ENCODE measurements at regions not wholly inside any gene's neighbourhood (a gene's known extent, or its start where the extent isn't known, plus 50 kb on each side); places are given as distances from the start of the nearest gene placed in this dataset.
"Not testable (repeated sequence)": the region's sequence is repeated elsewhere in the genome, so short reads cannot be mapped to it uniquely, and the experiment has no call there.

DNA sequence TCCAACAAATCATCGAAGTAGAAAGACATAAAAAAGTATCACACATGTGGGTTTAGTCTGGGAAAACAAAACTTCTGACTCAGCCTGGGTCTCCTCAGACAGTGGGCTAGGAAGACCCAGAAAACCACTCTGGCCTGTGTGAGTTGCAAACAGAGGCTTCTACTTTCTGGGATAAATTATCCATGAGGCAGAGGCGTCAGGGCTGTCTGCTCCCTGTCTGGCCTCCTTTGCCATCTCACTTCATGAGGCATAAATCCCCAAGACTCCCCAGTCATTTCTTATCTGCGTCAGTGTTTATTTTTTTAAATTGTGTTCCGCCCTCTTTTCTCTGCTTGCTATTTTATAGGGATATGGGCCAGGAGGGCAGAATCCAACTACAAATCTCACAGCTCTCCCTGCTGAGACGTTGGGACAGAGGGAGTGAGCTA, 80.6 kb upstream of the TRABD2B start:
- Mint-ChIP-seq H3K27me3 (peaks cover 2 to 17% (median 10%) of the 10 kb centered on the region in 5 donors), H3K4me3 (no peak overlapping the region), H3K4me1 (no peaks in the 10 kb centered on the region), H3K9me3 (no peaks in the 10 kb centered on the region), H3K27ac (no peak overlapping the region), H3K36me3 (no peaks in the 10 kb centered on the region)
- POLR2A ChIA-PET, result no interaction called here
- ATAC-seq (no peak), DNase-seq (no peak)

DNA sequence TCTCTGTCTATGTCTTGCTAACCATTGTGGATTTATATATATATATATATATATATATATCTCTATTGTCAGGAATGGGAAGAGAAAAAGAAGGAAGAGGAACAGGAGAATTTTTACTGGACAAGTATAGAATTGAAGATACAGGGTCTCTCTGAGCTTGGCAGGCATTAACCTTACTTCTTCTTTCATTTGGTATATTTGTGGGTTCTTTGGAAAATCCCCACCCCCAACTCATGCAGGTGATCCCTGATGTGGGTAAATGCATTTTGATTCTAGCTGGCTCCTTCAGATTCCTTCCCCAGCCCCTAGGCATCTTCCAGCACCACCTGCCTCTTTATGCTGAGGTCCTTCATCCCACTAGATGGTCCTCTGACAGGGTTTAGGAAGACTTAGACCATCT, 78.8 kb upstream of the TRABD2B start:
- DNase-seq (no peak), ATAC-seq (no peak)
- H3K27me3 Mint-ChIP-seq, result peaks cover 2 to 26% (median 12%) of the 10 kb centered on the region in 5 donors
- H3K36me3 Mint-ChIP-seq, result no peaks in the 10 kb centered on the region
- H3K4me3 Mint-ChIP-seq, result no peak overlapping the region
- no peaks in the 10 kb centered on the region for H3K4me1 Mint-ChIP-seq
- H3K27ac Mint-ChIP-seq, result no peak overlapping the region
- H3K9me3 Mint-ChIP-seq, result no peaks in the 10 kb centered on the region
- POLR2A ChIA-PET, result no interaction called here

DNA sequence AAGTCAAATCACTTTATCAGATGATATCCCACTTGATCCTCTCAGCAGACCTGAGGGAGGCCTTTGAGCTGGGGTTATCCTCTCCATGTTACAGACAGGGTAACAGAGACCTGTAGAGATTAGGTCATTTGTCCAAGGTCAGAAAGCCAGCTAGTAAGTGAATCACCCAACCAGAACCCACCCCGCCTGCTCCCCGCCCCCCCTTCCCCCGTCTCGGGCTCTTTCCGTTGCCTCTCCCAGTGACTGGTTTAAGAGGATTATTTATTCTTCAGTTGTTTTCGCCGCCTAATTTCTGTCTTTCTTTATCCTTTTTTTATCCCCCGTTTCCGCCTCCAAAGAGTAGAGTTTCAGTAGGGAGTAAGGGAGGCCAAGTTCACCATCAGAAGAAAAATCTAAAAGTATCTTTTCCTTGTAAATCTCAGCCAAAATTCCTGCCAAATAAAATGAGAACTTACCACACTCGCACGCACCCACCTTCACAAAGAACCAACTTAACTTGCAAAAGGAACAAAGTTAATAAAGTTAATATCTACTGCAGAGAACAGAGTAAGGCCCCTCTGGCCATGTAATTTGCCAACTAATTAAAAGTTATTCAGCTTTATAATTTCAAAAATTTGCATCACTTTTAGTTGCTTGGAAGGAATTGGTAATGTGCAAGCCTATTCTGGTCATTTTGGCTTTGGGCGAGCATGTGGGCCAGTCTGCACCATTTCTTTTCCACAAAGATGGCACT, 76.8 kb upstream of the TRABD2B start:
- Mint-ChIP-seq H3K4me3 (no peak overlapping the region), H3K9me3 (no peaks in the 10 kb centered on the region), H3K36me3 (no peaks in the 10 kb centered on the region), H3K27ac (no peak overlapping the region), H3K27me3 (peaks cover 2 to 37% (median 12%) of the 10 kb centered on the region in 5 donors), H3K4me1 (no peaks in the 10 kb centered on the region)
- no peak for DNase-seq
- POLR2A ChIA-PET, result no interaction called here
- no peak for ATAC-seq

DNA sequence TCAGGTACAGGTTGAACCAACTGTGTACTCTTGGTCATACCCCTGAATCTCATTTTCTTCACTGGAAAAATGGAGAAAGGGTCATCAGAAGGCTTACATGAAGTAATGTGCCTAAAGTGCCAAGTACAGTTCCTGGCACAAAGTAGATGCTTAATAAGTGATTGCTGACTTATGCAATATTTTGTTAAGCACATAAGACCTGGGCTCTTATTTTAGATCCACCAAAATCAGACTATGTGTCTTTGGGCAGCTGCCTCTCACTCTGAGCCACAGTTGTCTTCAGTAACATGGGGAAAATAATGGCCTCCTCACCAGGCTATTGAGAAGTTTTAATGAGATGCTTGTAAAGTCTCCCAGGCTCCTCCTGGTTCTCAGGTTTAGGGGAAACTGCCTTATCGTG, 74.3 kb upstream of the TRABD2B start:
- Mint-ChIP-seq H3K4me1 (no peaks in the 10 kb centered on the region), H3K36me3 (no peaks in the 10 kb centered on the region), H3K9me3 (no peaks in the 10 kb centered on the region), H3K4me3 (no peak overlapping the region), H3K27ac (no peak overlapping the region), H3K27me3 (peaks cover 0 to 29% (median 5%) of the 10 kb centered on the region in 5 donors)
- no peak for DNase-seq
- POLR2A ChIA-PET, result no interaction called here
- no peak for ATAC-seq

DNA sequence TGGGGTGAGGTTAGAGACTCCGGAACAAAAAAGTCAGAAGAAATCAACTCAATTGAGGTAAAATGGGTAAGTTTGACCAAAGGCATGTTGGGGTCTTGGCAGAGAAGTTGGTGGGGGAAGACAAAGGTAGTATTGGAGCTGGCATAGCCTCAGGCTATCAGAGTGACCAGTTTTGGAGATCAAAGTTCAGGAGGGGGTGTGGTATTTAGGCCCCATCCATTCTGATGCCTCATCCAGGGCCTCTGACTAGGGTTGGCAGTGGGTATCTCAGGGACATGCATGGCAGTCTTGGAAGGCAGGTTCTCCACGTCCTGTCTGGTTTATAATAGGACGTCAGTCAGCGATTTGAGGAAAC, 73.2 kb upstream of the TRABD2B start:
- no peak for DNase-seq
- Mint-ChIP-seq H3K27ac (no peak overlapping the region), H3K27me3 (peaks cover 0 to 24% (median 4%) of the 10 kb centered on the region in 5 donors), H3K4me3 (no peak overlapping the region), H3K36me3 (no peaks in the 10 kb centered on the region), H3K4me1 (no peaks in the 10 kb centered on the region), H3K9me3 (no peaks in the 10 kb centered on the region)
- ATAC-seq, result no peak
- POLR2A ChIA-PET, result no interaction called here

DNA sequence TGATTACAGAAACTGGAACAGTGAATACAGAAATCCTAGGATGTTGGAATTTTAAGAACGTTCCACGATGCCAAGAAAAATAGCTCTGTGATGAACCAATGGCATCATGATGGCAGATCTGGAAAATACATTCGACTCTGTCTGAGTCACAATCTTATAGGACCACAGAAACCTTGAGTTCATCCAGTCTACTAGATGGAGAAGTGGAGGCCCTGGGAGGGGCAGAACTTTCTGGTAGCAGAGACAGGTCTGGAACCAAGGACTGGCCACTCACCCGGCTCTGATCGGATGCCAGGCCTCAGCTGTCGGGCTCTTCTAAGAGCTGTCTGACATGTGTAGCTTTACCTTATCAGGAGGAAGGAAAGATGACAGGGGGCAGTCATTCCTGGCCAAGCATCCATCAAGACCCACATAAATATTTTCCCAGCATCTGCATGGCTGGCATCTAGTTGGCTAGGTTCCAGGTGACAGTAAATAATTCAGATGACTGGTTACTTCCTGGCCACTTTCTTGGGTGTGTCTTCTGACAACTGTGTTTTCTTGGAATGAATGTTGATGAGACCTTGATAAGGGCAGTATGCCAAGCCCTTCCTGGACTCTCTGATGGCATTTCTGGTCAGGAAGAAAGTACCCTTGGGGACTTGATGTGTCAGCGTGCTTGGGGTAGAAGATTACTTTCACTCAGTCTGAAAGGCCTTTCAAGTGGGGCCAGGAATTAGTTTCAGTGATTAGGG, 72.6 kb upstream of the TRABD2B start:
- DNase-seq (no peak), ATAC-seq (no peak)
- Mint-ChIP-seq H3K27me3 (peaks cover 0 to 24% (median 1%) of the 10 kb centered on the region in 5 donors), H3K4me3 (no peak overlapping the region), H3K4me1 (no peaks in the 10 kb centered on the region), H3K27ac (no peak overlapping the region), H3K9me3 (no peaks in the 10 kb centered on the region), H3K36me3 (no peaks in the 10 kb centered on the region)
- POLR2A ChIA-PET, result no interaction called here

DNA sequence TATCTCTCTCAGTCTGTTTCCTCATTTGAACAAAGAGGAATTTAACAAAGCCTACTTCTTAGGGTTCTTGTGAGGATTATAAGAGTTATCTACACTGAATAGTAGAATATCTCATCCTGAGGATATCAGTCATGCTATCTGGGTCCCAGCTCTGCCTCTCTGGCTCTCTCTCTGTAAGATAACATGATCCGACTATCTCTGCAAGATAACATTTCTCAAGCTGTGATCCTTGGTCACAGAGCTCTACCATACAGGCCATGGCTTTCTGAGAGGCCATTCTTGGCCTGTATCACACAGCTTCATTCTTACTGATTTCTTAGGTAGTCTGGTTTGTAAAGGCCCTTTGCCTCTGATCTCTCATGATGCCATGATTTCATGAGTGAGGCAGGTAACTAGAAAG, 71.0 kb upstream of the TRABD2B start:
- Mint-ChIP-seq H3K9me3 (no peaks in the 10 kb centered on the region), H3K4me1 (no peaks in the 10 kb centered on the region), H3K36me3 (no peaks in the 10 kb centered on the region), H3K4me3 (no peak overlapping the region), H3K27ac (no peak overlapping the region), H3K27me3 (peaks cover 0 to 24% (median 0%) of the 10 kb centered on the region in 5 donors)
- POLR2A ChIA-PET, result no interaction called here
- DNase-seq (no peak), ATAC-seq (no peak)

DNA sequence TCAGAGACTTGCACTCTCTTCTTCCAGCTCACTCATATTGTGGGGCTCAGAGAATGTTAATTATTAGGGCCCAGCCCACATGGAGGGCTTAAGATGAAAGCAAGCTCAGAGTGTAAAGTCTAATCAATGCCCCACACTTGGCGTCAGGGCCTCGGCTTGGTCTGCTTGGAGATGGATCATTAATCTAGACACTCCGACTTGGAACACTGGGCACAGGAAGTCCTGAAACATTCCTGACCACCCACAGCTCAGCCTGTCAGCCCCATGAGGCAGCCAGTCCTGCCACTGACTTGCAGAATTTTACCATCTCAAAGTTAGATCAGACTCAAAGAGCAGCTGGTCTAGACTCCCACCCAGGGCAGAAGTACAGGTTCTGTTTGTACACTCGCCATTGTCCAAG, 69.8 kb upstream of the TRABD2B start:
- no peaks in the 10 kb centered on the region for H3K36me3 Mint-ChIP-seq
- H3K27me3 Mint-ChIP-seq, result peaks cover 0 to 16% (median 0%) of the 10 kb centered on the region in 5 donors
- DNase-seq (no peak), ATAC-seq (no peak)
- no peaks in the 10 kb centered on the region for H3K4me1 Mint-ChIP-seq
- H3K27ac Mint-ChIP-seq, result no peak overlapping the region
- H3K9me3 Mint-ChIP-seq, result no peaks in the 10 kb centered on the region
- POLR2A ChIA-PET, result no interaction called here
- H3K4me3 Mint-ChIP-seq, result no peak overlapping the region

DNA sequence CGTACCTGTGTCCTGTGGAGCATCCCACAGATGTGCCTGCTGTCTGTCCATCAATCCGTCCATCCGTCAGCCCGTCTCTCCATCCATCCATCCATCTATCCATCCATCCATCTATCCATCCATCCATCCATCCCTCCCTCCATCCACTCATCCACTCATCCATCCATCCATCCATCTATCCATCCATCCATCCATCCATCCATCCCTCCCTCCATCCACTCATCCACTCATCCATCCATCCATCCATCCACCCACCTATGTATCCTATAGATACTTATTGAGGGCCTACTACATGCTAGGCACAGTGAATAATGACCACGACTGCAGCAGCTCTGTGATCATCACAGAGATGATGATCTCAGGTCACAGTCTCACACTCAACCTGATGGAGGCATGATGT, 67.5 kb upstream of the TRABD2B start:
- H3K27me3 Mint-ChIP-seq, result peaks cover 0 to 11% (median 0%) of the 10 kb centered on the region in 5 donors
- H3K27ac Mint-ChIP-seq, DNase-seq, H3K4me1 Mint-ChIP-seq, H3K9me3 Mint-ChIP-seq, H3K36me3 Mint-ChIP-seq, ATAC-seq, H3K4me3 Mint-ChIP-seq, POLR2A ChIA-PET: not testable (repeated sequence)

DNA sequence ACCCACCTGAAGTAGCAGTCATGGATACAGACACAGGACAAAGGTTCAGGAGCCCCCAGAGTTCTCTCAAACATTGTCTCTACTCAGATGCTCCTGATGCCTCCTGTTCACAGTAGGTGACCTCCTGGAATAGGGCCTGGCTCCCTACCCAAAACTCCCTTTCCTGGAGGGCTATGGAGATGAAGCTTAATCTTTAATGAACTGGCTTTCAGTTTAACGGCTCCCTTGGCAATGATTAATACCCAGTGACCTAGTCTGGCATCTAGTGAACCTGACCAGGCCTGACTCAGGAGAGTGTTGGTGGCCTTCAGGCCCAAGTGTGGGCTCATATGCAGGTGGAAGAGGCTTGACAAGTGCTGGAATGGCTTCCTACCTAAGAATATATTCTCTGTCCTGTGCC, 65.2 kb upstream of the TRABD2B start:
- H3K4me3 Mint-ChIP-seq, result no peak overlapping the region
- no peak overlapping the region for H3K27ac Mint-ChIP-seq
- H3K9me3 Mint-ChIP-seq, result no peaks in the 10 kb centered on the region
- DNase-seq, result no peak
- no peaks in the 10 kb centered on the region for H3K36me3 Mint-ChIP-seq
- no peak for ATAC-seq
- peaks cover 0 to 2% (median 0%) of the 10 kb centered on the region in 4 donors for H3K4me1 Mint-ChIP-seq
- peaks cover 0 to 7% (median 2%) of the 10 kb centered on the region in 5 donors for H3K27me3 Mint-ChIP-seq
- POLR2A ChIA-PET, result interaction anchor here (0.6 kb wide), 1 partner anchor 814 kb away, joined by 3 read pairs; no protein-coding TSS in a partner anchor

DNA sequence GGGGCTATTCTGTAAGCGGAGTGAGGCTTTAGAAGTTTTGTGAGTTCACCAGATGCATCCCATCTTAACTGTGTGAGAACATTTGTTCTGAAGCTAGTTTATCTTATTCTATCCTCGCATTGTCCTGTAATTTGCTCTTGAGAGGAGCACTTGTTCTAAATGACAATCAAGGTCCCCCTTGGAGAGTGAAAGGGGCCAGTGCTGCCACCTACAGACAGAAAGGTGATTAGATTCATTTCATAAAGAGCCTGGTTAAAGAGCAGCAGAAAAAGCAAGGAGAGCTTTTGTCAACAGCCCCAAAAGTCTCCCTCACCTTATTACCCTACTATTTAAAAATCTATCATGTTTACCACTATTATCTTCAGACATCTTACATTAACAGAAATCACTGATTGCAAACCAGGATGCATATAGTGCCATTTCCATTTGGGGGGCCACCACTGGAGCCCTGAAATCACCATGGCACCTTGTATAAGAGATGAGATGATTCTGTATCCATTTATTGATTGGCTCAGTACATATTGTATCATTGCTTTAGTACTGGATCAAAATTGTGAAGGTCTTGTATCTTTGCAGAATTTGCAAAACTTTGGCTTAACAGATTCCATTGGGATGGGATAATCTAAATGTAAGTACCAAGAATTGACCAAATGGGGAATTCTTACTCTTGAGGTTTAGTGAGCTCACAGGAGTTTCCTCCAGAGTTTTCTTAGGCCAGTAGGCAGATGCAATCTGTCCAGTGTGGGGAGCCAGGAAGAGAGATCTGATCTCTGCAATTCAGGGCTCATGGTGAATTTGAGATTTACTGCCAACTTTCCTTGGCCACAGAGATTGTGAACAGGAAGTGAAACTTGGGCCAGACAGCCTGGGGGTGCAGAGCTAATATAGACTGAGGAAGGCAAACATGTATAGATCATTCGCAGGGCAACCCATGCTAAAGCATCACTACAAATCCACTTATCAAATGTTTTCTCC, 64.3 kb upstream of the TRABD2B start:
- H3K36me3 Mint-ChIP-seq, result no peaks in the 10 kb centered on the region
- no peaks in the 10 kb centered on the region for H3K9me3 Mint-ChIP-seq
- H3K4me1 Mint-ChIP-seq, result peaks cover 0 to 2% (median 0%) of the 10 kb centered on the region in 4 donors
- DNase-seq (peak in 1 of 10 donors; percentile 2), ATAC-seq (no peak)
- no peak overlapping the region for H3K4me3 Mint-ChIP-seq
- peaks cover 0 to 16% (median 2%) of the 10 kb centered on the region in 5 donors for H3K27me3 Mint-ChIP-seq
- no peak overlapping the region for H3K27ac Mint-ChIP-seq
- POLR2A ChIA-PET, result no interaction called here

DNA sequence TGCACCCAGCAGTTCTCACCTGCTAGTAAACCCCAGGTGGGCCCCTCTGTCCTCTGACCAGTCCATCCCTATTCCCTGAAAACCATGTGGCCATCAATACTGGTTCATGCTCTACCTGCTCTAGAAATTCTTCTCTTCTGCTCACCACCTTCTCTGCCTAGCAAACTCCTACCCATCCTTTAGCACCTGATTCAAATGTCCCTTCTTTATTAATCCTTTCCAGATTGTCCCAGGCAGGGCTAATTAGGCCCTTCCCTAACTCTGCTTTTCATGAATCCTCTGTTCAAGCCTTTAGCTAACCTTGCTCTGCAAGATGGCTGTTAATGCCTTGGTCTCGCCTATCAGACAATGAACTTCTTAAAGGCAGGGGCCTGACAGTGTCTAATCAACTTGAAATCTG, 62.1 kb upstream of the TRABD2B start:
- H3K36me3 Mint-ChIP-seq, result no peaks in the 10 kb centered on the region
- POLR2A ChIA-PET, result no interaction called here
- no peaks in the 10 kb centered on the region for H3K9me3 Mint-ChIP-seq
- no peak overlapping the region for H3K27ac Mint-ChIP-seq
- no peak for DNase-seq
- no peak for ATAC-seq
- peaks cover 2 to 31% (median 5%) of the 10 kb centered on the region in 5 donors for H3K27me3 Mint-ChIP-seq
- peaks cover 0 to 4% (median 0%) of the 10 kb centered on the region in 4 donors for H3K4me1 Mint-ChIP-seq
- H3K4me3 Mint-ChIP-seq, result no peak overlapping the region
